Nephron progenitor cell (in vitro differentiated cells): ENCODE measurements at regions not wholly inside any gene's neighbourhood (a gene's known extent, or its start where the extent isn't known, plus 50 kb on each side); places are given as distances from the start of the nearest gene placed in this dataset.

Source experiments
- DNase-seq: peaks from one replicate; pipeline ENCODE4 v3.0.0; 2021
- H3K27ac Mint-ChIP-seq: 2 replicates; pipeline ENCODE4 v1.8.0; 2021; ENCODE audit warnings: mild to moderate bottlenecking, moderate library complexity, mixed read lengths
- H3K27me3 Mint-ChIP-seq: 2 replicates; pipeline ENCODE4 v1.8.0; 2021; ENCODE audit warnings: mild to moderate bottlenecking, low read depth, mixed read lengths; ENCODE audit not compliant: poor library complexity
- H3K36me3 Mint-ChIP-seq: 2 replicates; pipeline ENCODE4 v1.8.0; 2021; ENCODE audit warnings: low read depth, mixed read lengths
- H3K4me1 Mint-ChIP-seq: 2 replicates; pipeline ENCODE4 v1.8.0; 2021; ENCODE audit warnings: mixed read lengths
- H3K4me3 Mint-ChIP-seq: 2 replicates; pipeline ENCODE4 v1.8.0; 2021; ENCODE audit warnings: mild to moderate bottlenecking, moderate library complexity, mixed read lengths
- H3K9me3 Mint-ChIP-seq: 2 replicates; pipeline ENCODE4 v1.8.0; 2021; ENCODE audit warnings: mild to moderate bottlenecking, moderate library complexity, mixed read lengths
- TF ChIP-seq, protein P1 (sequence below): fragments of 200-600 bp; sonication (generic); IDR thresholded peaks from 2 replicates; pipeline ENCODE4 v1.5.0; 2021; ENCODE audit warnings: antibody characterized with exemption

DNA sequence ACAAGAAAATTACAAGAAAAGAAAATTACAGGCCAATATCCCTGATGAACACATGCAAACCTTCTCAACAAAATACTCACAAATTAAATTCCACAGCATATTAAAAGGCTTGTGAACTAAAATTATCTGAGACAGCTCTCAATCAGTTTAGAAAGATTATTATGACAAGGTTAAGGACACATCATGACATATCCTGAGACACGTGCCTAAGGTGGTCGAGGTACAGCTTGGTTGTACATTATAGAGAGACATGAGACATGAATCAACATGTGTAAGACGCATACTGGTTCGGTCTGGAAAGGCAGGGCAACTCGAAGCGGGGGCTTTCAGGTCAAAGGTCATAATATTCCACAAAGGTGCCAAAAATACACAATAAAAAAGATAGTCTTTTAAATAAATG, 598.3 kb upstream of the REG3G start:
- Mint-ChIP-seq H3K36me3 (no peaks in the 10 kb centered on the region), H3K4me3 (no peak overlapping the region), H3K4me1 (no peaks in the 10 kb centered on the region)

DNA sequence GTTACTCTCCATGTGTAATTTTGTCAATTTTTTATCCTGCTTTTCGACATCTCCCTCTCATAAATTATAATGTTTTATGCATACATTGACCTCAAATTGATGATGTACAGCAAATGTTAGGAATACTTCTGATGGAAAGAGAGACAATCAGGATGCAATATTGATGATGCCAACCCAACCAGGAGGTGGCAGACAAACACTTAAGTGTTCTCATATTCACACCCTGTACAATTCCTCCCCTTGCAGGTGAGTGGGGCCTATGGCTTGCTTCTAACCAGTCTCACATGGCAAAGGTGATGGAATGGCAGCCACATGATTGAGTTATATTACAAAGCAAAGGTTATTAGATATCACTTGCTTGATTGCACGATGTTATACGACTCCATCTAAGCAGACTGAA, 594.3 kb upstream of the REG3G start:
- H3K36me3 Mint-ChIP-seq = no peaks in the 10 kb centered on the region
- no peaks in the 10 kb centered on the region for H3K27me3 Mint-ChIP-seq
- H3K4me1 Mint-ChIP-seq = no peaks in the 10 kb centered on the region
- DNase-seq = no peak
- no peaks in the 10 kb centered on the region for H3K9me3 Mint-ChIP-seq
- no peak overlapping the region for H3K27ac Mint-ChIP-seq
- no peak overlapping the region for H3K4me3 Mint-ChIP-seq
- TF ChIP-seq, protein P1, sequence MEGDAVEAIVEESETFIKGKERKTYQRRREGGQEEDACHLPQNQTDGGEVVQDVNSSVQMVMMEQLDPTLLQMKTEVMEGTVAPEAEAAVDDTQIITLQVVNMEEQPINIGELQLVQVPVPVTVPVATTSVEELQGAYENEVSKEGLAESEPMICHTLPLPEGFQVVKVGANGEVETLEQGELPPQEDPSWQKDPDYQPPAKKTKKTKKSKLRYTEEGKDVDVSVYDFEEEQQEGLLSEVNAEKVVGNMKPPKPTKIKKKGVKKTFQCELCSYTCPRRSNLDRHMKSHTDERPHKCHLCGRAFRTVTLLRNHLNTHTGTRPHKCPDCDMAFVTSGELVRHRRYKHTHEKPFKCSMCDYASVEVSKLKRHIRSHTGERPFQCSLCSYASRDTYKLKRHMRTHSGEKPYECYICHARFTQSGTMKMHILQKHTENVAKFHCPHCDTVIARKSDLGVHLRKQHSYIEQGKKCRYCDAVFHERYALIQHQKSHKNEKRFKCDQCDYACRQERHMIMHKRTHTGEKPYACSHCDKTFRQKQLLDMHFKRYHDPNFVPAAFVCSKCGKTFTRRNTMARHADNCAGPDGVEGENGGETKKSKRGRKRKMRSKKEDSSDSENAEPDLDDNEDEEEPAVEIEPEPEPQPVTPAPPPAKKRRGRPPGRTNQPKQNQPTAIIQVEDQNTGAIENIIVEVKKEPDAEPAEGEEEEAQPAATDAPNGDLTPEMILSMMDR = no peak

More for the DNA sequence above, 598.3 kb upstream of the REG3G start:
- TF ChIP-seq, protein P1 = no peak
- Mint-ChIP-seq H3K9me3 (no peaks in the 10 kb centered on the region), H3K27ac (no peak overlapping the region), H3K27me3 (no peaks in the 10 kb centered on the region)
- no peak for DNase-seq

DNA sequence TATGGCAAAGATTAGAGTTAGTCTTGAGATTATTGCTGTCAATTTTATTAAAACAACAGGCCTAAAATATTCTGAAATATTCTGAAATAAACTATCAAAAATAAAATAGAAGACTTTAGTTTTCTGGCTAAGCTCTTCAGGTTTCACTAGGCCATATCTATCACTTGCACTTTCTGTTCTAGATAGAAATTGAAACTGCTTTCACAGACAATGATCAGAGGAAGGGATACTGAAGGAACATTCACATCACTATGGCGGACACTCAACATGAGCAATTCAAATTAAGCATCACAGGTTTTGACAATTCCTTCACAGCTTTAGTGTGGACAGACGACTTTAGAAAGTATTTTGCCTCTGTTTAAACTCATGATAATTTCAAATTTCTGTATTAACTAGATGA, 586.4 kb upstream of the REG3G start:
- no peak overlapping the region for H3K4me3 Mint-ChIP-seq
- no peaks in the 10 kb centered on the region for H3K27me3 Mint-ChIP-seq
- H3K27ac Mint-ChIP-seq = no peak overlapping the region
- no peak for DNase-seq
- H3K9me3 Mint-ChIP-seq = peaks cover 5% of the 10 kb centered on the region
- H3K4me1 Mint-ChIP-seq = no peaks in the 10 kb centered on the region
- TF ChIP-seq, protein P1 = no peak
- H3K36me3 Mint-ChIP-seq = no peaks in the 10 kb centered on the region

DNA sequence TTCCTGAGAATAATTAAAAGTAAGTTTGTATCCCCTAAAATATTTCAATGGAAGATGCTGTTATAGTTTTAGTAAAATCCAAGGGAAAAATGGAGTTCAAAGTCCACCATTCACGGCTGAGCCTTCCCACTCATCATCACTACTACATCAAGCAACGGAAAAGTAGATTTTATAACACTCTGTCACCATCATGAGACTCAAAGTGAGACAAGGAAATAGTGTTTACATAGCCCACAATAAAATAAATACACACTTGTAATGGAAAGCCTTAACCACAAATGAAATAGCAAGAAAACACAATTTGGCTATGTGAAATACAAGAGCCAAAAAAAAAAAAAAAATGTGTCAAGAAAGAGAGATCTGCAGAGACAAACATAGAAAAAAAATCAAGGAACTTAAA, 569.9 kb upstream of the REG3G start:
- H3K36me3 Mint-ChIP-seq = no peaks in the 10 kb centered on the region
- H3K9me3 Mint-ChIP-seq = no peaks in the 10 kb centered on the region
- no peaks in the 10 kb centered on the region for H3K4me1 Mint-ChIP-seq
- DNase-seq = no peak
- H3K27me3 Mint-ChIP-seq = no peaks in the 10 kb centered on the region
- H3K4me3 Mint-ChIP-seq = no peak overlapping the region
- TF ChIP-seq, protein P1 = no peak
- H3K27ac Mint-ChIP-seq = no peak overlapping the region

DNA sequence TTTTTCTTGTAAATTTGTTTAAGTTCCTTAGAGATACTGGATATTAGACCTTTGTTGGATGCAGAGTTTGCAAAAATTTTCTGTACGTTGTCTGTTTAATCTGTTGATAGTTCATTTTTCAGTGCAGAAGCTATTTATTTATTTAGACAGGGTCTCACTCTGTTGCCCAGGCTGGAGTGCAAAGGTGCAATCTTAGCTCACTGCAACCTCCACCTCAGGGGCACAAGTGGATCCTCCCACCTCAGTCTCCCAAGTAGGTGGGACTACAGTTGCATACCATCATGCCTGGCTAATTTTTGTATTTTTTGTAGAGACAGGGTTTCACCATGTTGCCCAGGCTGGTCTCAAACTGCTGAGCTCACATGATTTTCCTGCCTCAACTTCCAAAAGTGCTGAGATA, 568.2 kb upstream of the REG3G start:
- TF ChIP-seq, protein P1 = no peak
- Mint-ChIP-seq H3K27ac (no peak overlapping the region), H3K9me3 (no peaks in the 10 kb centered on the region), H3K4me3 (no peak overlapping the region), H3K27me3 (peaks cover 7% of the 10 kb centered on the region), H3K36me3 (no peaks in the 10 kb centered on the region), H3K4me1 (no peaks in the 10 kb centered on the region)
- DNase-seq = no peak

DNA sequence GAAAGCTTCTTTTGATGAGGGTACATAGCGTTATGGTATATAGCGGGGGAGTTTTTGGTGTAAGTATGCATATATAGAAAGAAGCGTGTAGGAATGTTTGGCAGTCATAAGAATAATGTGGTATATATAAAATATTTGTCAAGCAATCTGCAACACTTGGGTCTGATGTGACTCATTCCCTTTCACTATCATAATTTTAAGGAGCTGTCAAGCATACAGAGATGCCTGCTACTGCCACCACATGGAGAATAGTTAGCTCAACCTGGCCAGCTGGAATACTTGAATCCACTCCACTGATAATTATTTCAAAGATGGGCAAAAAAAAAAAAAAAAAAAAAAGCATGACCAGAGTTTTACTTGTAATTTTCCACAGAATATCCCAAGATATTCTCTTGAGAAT, 559.8 kb upstream of the REG3G start:
- peaks cover 6% of the 10 kb centered on the region for H3K4me1 Mint-ChIP-seq
- no peaks in the 10 kb centered on the region for H3K9me3 Mint-ChIP-seq
- TF ChIP-seq, protein P1 = no peak
- H3K4me3 Mint-ChIP-seq = no peak overlapping the region
- peaks cover 7% of the 10 kb centered on the region for H3K27me3 Mint-ChIP-seq
- no peak overlapping the region for H3K27ac Mint-ChIP-seq
- DNase-seq = no peak
- no peaks in the 10 kb centered on the region for H3K36me3 Mint-ChIP-seq
